Suprapubic skin (tissue), 4 donors: ENCODE measurements at regions not wholly inside any gene's neighbourhood (a gene's known extent, or its start where the extent isn't known, plus 50 kb on each side); places are given as distances from the start of the nearest gene placed in this dataset.
"Not testable (repeated sequence)": the region's sequence is repeated elsewhere in the genome, so short reads cannot be mapped to it uniquely, and the experiment has no call there.

ENCODE experiments used
- CTCF ChIP-seq, 2 donors: fragments of 200-600 bp in 1 of 2; fragments of 450-650 bp in 1 of 2; sonication (generic) in 1 of 2; IDR thresholded peaks; one replicate each; pipeline ENCODE4 v1.5.1; 2016 to 2019; ENCODE audit warnings: antibody characterized with exemption in 2 of 2, mild to moderate bottlenecking in 1 of 2, moderate library complexity in 1 of 2
- EP300 ChIP-seq: sonication (generic); formaldehyde crosslinking; IDR thresholded peaks from one replicate; pipeline ENCODE4 v1.6.1; 2017; ENCODE audit warnings: antibody characterized with exemption
- POLR2A ChIP-seq, 2 donors: fragments of 450-650 bp; IDR thresholded peaks; one replicate each; pipeline ENCODE4 v1.6.1; 2017; ENCODE audit warnings: antibody characterized with exemption in 2 of 2, mild to moderate bottlenecking in 2 of 2, moderate library complexity in 2 of 2
- POLR2AphosphoS5 ChIP-seq, 3 donors: sonication (generic); formaldehyde crosslinking; IDR thresholded peaks; one replicate each; pipeline ENCODE4 v1.6.1; 2017; ENCODE audit warnings: antibody characterized with exemption in 3 of 3

- not testable (repeated sequence) for TF ChIP-seq POLR2A (IDR thresholded peaks at IDR 0.05); POLR2AphosphoS5 (IDR thresholded peaks at IDR 0.05); CTCF (IDR thresholded peaks at IDR 0.05); EP300
Measured at GRCh38 chr1:30155253-30155652, 568.1 kb downstream of the MATN1 start.
